ENCODE measurements at regions not wholly inside any gene's neighbourhood (a gene's known extent, or its start where the extent isn't known, plus 50 kb on each side); places are given as distances from the start of the nearest gene placed in this dataset.

DNA sequence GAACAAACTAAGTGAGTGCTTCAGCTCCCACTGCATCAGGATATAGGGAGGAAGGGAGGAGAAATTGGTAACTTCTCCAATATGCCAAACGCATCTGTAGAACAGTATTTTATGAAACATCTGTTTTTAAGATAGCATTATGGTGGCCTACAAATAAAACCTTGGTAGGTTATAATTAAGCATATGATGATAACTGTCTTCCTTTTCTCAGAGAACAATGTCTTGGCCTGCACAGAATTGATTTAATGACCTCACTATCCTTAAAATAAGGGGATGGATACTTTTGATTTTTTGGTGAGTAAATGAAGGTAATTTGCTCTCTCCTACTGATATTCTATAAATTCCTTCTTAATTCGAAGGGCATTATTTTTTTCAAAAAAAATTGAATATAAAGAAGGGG, 451.5 kb upstream of the TGFBR2 start:
- TF ChIP-seq EZH2 (IDR thresholded peaks at IDR 0.05; ENCODE audit: low read length): no peak
- no peak for TF ChIP-seq CTCF (optimal IDR thresholded peaks at IDR 0.05 in 1 of 3, IDR thresholded peaks at IDR 0.05 in 1 of 3, conservative IDR thresholded peaks at IDR 0.05 in 1 of 3; ENCODE audit: extremely low read depth in 1 of 3, insufficient read depth in 2 of 3, low read length in 3 of 3)
